MM.1S (cell line): ENCODE measurements at regions not wholly inside any gene's neighbourhood (a gene's known extent, or its start where the extent isn't known, plus 50 kb on each side); places are given as distances from the start of the nearest gene placed in this dataset.

Experiments used
- CTCF ChIP-seq: fragments of 300-600 bp; sonication (generic); IDR thresholded peaks from 2 replicates; pipeline ENCODE4 v1.5.1; 2016; ENCODE audit warnings: antibody characterized with exemption, low read length, mixed read lengths
- EZH2 ChIP-seq: fragments of 300-600 bp; sonication (generic); optimal IDR thresholded peaks from 2 replicates; pipeline ENCODE3; 2017; ENCODE audit warnings: low read depth, mild to moderate bottlenecking, antibody characterized with exemption, low read length, mixed read lengths
- EZH2phosphoT487 ChIP-seq: fragments of 300-600 bp; sonication (generic); IDR thresholded peaks from 2 replicates; pipeline ENCODE4 v1.6.1; 2018; ENCODE audit warnings: antibody characterized with exemption, low read length

GRCh38 chr5:67998709-67999261, 216.8 kb upstream of the PIK3R1 start:
- no peak for TF ChIP-seq EZH2
- TF ChIP-seq CTCF, result no peak
- TF ChIP-seq EZH2phosphoT487, result no peak
